DND-41 (cell line): ENCODE measurements at regions not wholly inside any gene's neighbourhood (a gene's known extent, or its start where the extent isn't known, plus 50 kb on each side); places are given as distances from the start of the nearest gene placed in this dataset.

ENCODE experiments used
- ATAC-seq: fragments of 200-7000 bp; cut with Tn5 transposase; 3 replicates; pipeline ENCODE4 v1.9.1; 2021; ENCODE audit warnings: low read depth; ENCODE audit not compliant: insufficient read depth
- DNase-seq: peaks from one replicate; pipeline ENCODE4 v3.0.0-alpha.2; 2020
- H2AFZ ChIP-seq: 2 replicates; pipeline ENCODE4 v1.6.0; 2012; ENCODE audit warnings: low read depth, low read length
- H3K27ac ChIP-seq: 2 replicates; pipeline ENCODE4 v1.5.1; 2012; ENCODE audit warnings: low read length, inconsistent platforms
- H3K27me3 ChIP-seq: fragments of 200-600 bp; sonication (generic); 2 replicates; pipeline ENCODE4 v1.6.0; 2012; ENCODE audit warnings: low read length, mild to moderate bottlenecking, inconsistent platforms; ENCODE audit not compliant: insufficient read depth, poor library complexity
- H3K36me3 ChIP-seq: 2 replicates; pipeline ENCODE4 v1.5.1; 2012; ENCODE audit warnings: low read length, inconsistent platforms; ENCODE audit not compliant: insufficient read depth
- H3K4me1 ChIP-seq: 2 replicates; pipeline ENCODE4 v1.5.1; 2012; ENCODE audit warnings: mild to moderate bottlenecking, low read length; ENCODE audit not compliant: insufficient read depth
- H3K4me2 ChIP-seq: 2 replicates; pipeline ENCODE4 v1.6.0; 2012; ENCODE audit warnings: mild to moderate bottlenecking, moderate library complexity, low read length, inconsistent platforms; ENCODE audit not compliant: insufficient read depth
- H3K4me3 ChIP-seq, 2 experiments: fragments of 200-600 bp in 1 of 2; shearing (Covaris generic) in 1 of 2; 2 replicates each; pipeline ENCODE4 v1.5.1; 2012 to 2016; ENCODE audit warnings: inconsistent platforms in 2 of 2, low read length in 2 of 2, mild to moderate bottlenecking in 2 of 2, low read depth in 1 of 2, moderate library complexity in 1 of 2
- H3K79me2 ChIP-seq: 2 replicates; pipeline ENCODE4 v1.6.0; 2012; ENCODE audit warnings: low read length, inconsistent platforms; ENCODE audit not compliant: insufficient read depth
- H3K9ac ChIP-seq: 2 replicates; pipeline ENCODE4 v1.6.0; 2012; ENCODE audit warnings: low read depth, mild to moderate bottlenecking, inconsistent platforms, low read length, moderate library complexity
- H3K9me3 ChIP-seq: 2 replicates; pipeline ENCODE4 v1.5.1; 2012; ENCODE audit warnings: low read length, moderate library complexity, mild to moderate bottlenecking, inconsistent platforms; ENCODE audit not compliant: insufficient read depth, severe bottlenecking
- H4K20me1 ChIP-seq: 2 replicates; pipeline ENCODE4 v1.6.0; 2012; ENCODE audit warnings: low read length; ENCODE audit not compliant: insufficient read depth
- EZH2 ChIP-seq: IDR thresholded peaks from 3 replicates; pipeline ENCODE4 v1.6.1; 2012; ENCODE audit warnings: borderline replicate concordance, low read depth, mild to moderate bottlenecking, moderate library complexity, low read length, inconsistent platforms; ENCODE audit not compliant: severe bottlenecking
- TF ChIP-seq, protein P1 (sequence below): IDR thresholded peaks from 2 replicates; pipeline ENCODE4 v1.5.1; 2012; ENCODE audit warnings: borderline replicate concordance, low read length, moderate library complexity, mild to moderate bottlenecking; ENCODE audit not compliant: poor library complexity, severe bottlenecking; ENCODE audit errors: extremely low read depth

DNA sequence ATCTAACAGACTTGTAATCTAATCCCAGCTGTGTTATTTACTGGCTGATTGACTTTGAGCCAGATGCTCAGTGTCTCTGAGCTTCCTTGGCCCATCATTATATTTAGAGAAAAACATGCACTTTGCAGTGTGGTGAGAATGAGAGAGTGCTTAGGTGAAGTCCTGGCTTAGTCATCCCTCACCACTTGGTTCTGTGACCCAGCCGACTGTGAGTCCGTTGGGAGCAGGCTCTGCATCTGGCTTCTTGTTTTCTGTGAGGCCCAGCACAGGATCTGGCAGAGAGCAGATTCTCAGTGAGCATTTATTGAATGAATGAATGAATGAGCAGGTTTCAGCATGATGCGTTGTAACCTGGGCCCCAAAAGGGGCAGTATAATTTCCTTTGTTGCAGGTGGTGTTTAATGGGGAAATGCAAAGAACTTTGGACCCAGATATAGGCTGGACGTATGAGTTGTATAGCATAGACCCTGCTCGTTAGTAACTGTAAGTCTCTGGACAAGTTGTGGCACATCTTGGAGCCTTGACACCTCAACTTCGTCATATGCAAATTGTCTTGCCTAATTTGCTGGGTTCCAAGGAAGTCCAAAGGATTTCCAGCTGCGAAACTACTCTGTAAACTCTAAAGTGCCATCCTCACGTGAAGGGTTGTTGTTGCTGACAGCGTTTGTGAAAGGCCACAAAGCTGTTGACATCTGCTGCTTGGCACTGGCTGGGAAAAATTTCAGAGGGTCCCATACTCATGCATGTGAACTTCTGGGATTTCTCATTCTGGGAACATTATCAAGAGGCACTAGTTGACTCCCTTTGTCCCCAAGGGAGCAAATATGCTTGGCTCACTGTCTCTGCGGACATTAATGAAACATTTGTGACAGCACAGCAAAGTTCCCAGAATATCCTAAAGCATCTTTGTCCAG, 138.8 kb upstream of the USP24 start:
- no peaks in the 10 kb centered on the region for H3K27me3 ChIP-seq
- no peak overlapping the region for H3K4me2 ChIP-seq
- DNase-seq = no peak

DNA sequence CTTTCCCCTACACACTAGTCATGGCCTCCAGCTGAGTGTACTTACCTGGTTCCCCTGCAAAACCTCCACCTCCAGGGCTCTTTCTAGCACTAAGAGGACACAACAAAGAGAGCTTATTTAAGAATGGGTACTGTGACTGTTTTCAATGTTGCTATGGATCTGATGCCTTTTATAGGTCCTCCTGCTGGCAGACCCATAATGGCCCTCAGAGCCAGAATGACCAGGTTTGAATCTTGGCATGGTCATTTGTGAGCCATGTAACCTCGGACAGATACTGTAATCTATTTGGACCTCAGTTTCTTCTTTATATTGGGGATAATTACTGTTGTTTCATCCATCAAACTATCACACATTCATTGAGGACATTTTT, 137.6 kb upstream of the USP24 start:
- Histone ChIP-seq H3K9me3 (no peaks in the 10 kb centered on the region), H3K9ac (no peak overlapping the region), H3K4me1 (no peaks in the 10 kb centered on the region), H3K27me3 (no peaks in the 10 kb centered on the region), H3K27ac (no peak overlapping the region), H3K4me3 (no peak overlapping the region), H4K20me1 (no peaks in the 10 kb centered on the region), H3K4me2 (no peak overlapping the region), H3K79me2 (no peaks in the 10 kb centered on the region), H2AFZ (no peak overlapping the region), H3K36me3 (no peaks in the 10 kb centered on the region)
- ATAC-seq = no peak
- DNase-seq = no peak
- TF ChIP-seq, protein P1, sequence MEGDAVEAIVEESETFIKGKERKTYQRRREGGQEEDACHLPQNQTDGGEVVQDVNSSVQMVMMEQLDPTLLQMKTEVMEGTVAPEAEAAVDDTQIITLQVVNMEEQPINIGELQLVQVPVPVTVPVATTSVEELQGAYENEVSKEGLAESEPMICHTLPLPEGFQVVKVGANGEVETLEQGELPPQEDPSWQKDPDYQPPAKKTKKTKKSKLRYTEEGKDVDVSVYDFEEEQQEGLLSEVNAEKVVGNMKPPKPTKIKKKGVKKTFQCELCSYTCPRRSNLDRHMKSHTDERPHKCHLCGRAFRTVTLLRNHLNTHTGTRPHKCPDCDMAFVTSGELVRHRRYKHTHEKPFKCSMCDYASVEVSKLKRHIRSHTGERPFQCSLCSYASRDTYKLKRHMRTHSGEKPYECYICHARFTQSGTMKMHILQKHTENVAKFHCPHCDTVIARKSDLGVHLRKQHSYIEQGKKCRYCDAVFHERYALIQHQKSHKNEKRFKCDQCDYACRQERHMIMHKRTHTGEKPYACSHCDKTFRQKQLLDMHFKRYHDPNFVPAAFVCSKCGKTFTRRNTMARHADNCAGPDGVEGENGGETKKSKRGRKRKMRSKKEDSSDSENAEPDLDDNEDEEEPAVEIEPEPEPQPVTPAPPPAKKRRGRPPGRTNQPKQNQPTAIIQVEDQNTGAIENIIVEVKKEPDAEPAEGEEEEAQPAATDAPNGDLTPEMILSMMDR = no peak
- no peak for TF ChIP-seq EZH2

More for the DNA sequence above, 138.8 kb upstream of the USP24 start:
- Histone ChIP-seq H3K4me1 (no peaks in the 10 kb centered on the region), H3K27ac (no peak overlapping the region), H3K36me3 (no peaks in the 10 kb centered on the region), H3K79me2 (no peaks in the 10 kb centered on the region), H3K4me3 (no peak overlapping the region), H3K9ac (no peak overlapping the region), H3K9me3 (no peaks in the 10 kb centered on the region), H4K20me1 (no peaks in the 10 kb centered on the region), H2AFZ (no peak overlapping the region)
- no peak for ATAC-seq
- TF ChIP-seq, protein P1 = no peak
- no peak for TF ChIP-seq EZH2

DNA sequence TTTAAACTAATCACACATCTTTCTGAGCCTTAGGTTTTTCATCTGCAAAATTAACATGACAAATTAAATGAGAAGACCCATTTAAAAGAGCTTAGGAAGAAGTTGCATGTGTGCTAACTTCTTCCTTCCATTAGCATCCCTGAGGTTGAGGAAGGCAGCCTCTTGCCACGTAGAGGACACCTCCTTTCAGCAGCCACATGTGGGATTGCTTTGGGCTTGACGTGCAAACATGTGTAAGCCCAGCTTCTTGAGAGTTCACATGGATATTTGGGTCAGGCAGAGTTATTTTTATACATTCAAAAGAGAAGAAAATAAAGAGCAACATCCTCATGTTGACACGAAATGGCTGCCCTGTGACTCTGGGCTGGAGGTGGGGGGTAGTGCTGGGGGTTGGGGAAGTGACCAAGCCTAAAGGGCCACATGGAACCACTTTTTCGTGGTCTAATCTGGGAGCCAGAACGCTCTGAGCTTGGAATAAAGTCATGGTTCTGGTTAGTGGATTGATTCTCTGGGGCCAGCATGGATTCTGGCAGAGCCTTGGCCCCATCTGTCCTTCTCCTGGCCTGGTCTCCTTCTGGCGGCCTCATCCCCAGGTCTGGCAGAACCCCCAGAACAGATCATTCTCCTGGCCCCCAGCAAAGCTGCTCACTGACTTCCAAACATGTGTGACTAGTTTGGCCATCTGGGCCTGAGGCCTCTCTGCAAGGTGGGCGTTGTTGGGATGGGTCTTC, 137.1 kb upstream of the USP24 start:
- Histone ChIP-seq H3K4me3 (no peak overlapping the region), H3K9me3 (no peaks in the 10 kb centered on the region), H4K20me1 (no peaks in the 10 kb centered on the region), H2AFZ (no peak overlapping the region), H3K9ac (no peak overlapping the region), H3K27me3 (no peaks in the 10 kb centered on the region), H3K79me2 (no peaks in the 10 kb centered on the region), H3K4me1 (no peaks in the 10 kb centered on the region), H3K36me3 (no peaks in the 10 kb centered on the region), H3K27ac (no peak overlapping the region), H3K4me2 (no peak overlapping the region)
- DNase-seq (no peak), ATAC-seq (no peak)
- TF ChIP-seq EZH2 = no peak
- TF ChIP-seq, protein P1 = no peak
